K562 (cell line): ENCODE measurements at regions not wholly inside any gene's neighbourhood (a gene's known extent, or its start where the extent isn't known, plus 50 kb on each side); places are given as distances from the start of the nearest gene placed in this dataset.

Source experiments
- ATAC-seq: fragments of 200-7000 bp; cut with Tn5 transposase; 3 replicates; pipeline ENCODE4 v1.9.1; 2020; ENCODE audit warnings: moderate library complexity
- BruUV-seq: library from RNA; stranded (reverse); fragments of 400-500 nt; replicated peaks from 2 replicates; lab custom pipeline; 2021; lab: Mats Ljungman, UMichigan
- CTCF ChIA-PET: fragments of 300-600 bp; formaldehyde crosslinking; extraction: SDS; loops from one replicate; lab custom pipeline; 2021; ENCODE audit warnings: low intra/inter-chr PET ratio; lab: Yijun Ruan, JAX
- POLR2A ChIA-PET: fragments of 300-600, 350-650 bp; sonication (Branson Sonifier 250); formaldehyde crosslinking; extraction: SDS; loops from one replicate; lab custom pipeline; 2021; ENCODE audit warnings: antibody characterized with exemption, inconsistent platforms; lab: Yijun Ruan, JAX
- DNase-seq, 4 experiments: peaks; one replicate each; pipeline versions ENCODE4 v3.0.0 to v3.0.0-alpha.2; 2011 to 2018; ENCODE audit warnings: low spot score in 3 of 4, mixed read lengths in 3 of 4; ENCODE audit errors: extremely low read depth in 1 of 4
- FAIRE-seq: peaks from 2 replicates; lab custom pipeline; 2011; peaks lifted over from hg19 to GRCh38; lab: Jason Lieb, UNC
- H2AFZ ChIP-seq: 2 replicates; pipeline ENCODE4 v1.6.0; 2011; ENCODE audit warnings: low read depth, low read length, control low read depth, inconsistent platforms
- H3K27ac ChIP-seq: fragments of 200-600 bp; 3 replicates; pipeline ENCODE4 v1.8.0; 2011; ENCODE audit warnings: low read depth, mild to moderate bottlenecking, control low read depth, inconsistent platforms, low read length, moderate library complexity, mixed read lengths; ENCODE audit errors: extremely low read depth
- H3K27me3 ChIP-seq, 2 experiments: fragments of 300-600 bp in 1 of 2; 2 replicates in 1 of 2; 3 replicates in 1 of 2; pipeline versions ENCODE4 v1.6.0 to v1.8.0; 2011; ENCODE audit warnings: inconsistent platforms in 2 of 2, low read length in 2 of 2, mild to moderate bottlenecking in 1 of 2, mixed read lengths in 1 of 2, moderate library complexity in 1 of 2; ENCODE audit not compliant: control insufficient read depth in 2 of 2, insufficient read depth in 2 of 2
- H3K36me3 ChIP-seq: fragments of 300-600 bp; 3 replicates; pipeline ENCODE4 v1.8.0; 2011; ENCODE audit warnings: mild to moderate bottlenecking, low read length, inconsistent platforms; ENCODE audit not compliant: control insufficient read depth, insufficient read depth
- H3K4me1 ChIP-seq, 2 experiments: fragments of 200-600 bp in 1 of 2; replicated peaks in 1 of 2; 2 replicates in 1 of 2; 3 replicates in 1 of 2; pipeline versions ENCODE4 v1.5.1 to v1.8.0; 2011; ENCODE audit warnings: inconsistent platforms in 2 of 2, low read length in 2 of 2, mild to moderate bottlenecking in 1 of 2, mixed read lengths in 1 of 2, moderate library complexity in 1 of 2; ENCODE audit not compliant: control insufficient read depth in 2 of 2, insufficient read depth in 2 of 2
- H3K4me2 ChIP-seq: 2 replicates; pipeline ENCODE4 v1.6.1; 2011; ENCODE audit warnings: low read length, control low read depth, inconsistent platforms, mixed read lengths; ENCODE audit not compliant: insufficient read depth
- H3K4me3 ChIP-seq: fragments of 200-600 bp; sonication (generic), shearing (Covaris generic); 2 replicates; pipeline ENCODE4 v1.5.1; 2016; ENCODE audit warnings: control low read depth, inconsistent platforms
- H3K79me2 ChIP-seq: fragments of 200-600 bp; 3 replicates; pipeline ENCODE4 v1.8.0; 2011; ENCODE audit warnings: low read length, inconsistent platforms; ENCODE audit not compliant: control insufficient read depth, insufficient read depth
- H3K9ac ChIP-seq, 2 experiments: 2 replicates each; pipeline versions ENCODE4 v1.6.0 to v1.6.1; 2011; ENCODE audit warnings: low read depth in 2 of 2, low read length in 2 of 2, control low read depth in 1 of 2, inconsistent platforms in 1 of 2, mild to moderate bottlenecking in 1 of 2, mixed read lengths in 1 of 2; ENCODE audit not compliant: insufficient read depth in 1 of 2
- H3K9me1 ChIP-seq: one replicate; pipeline ENCODE4 v1.6.0; 2011; ENCODE audit warnings: inconsistent platforms, mild to moderate bottlenecking, low read length, moderate library complexity; ENCODE audit not compliant: control insufficient read depth, insufficient read depth
- H3K9me3 ChIP-seq: replicated peaks from 2 replicates; pipeline ENCODE4 v1.5.1; 2011; ENCODE audit warnings: low read depth, low read length, inconsistent platforms; ENCODE audit not compliant: control insufficient read depth, insufficient read depth
- H4K20me1 ChIP-seq: replicated peaks from 2 replicates; pipeline ENCODE4 v1.6.1; 2011; ENCODE audit warnings: low read length, inconsistent platforms, mixed read lengths; ENCODE audit not compliant: control insufficient read depth, insufficient read depth
- ARHGAP35 ChIP-seq: fragments of 450-650 bp; IDR thresholded peaks from 2 replicates; pipeline ENCODE4 v1.6.1; 2018; ENCODE audit not compliant: partially characterized antibody
- FUS ChIP-seq: fragments of 200-400 bp; formaldehyde crosslinking; optimal IDR thresholded peaks from 2 replicates; pipeline ENCODE3; 2017; ENCODE audit warnings: low read depth, low read length
- HNRNPH1 ChIP-seq: fragments of 200-400 bp; formaldehyde crosslinking; optimal IDR thresholded peaks from 2 replicates; pipeline ENCODE3; 2017; ENCODE audit warnings: low read depth, mild to moderate bottlenecking, low read length, moderate library complexity
- MAFK ChIP-seq: IDR thresholded peaks from 2 replicates; pipeline ENCODE4 v1.6.1; 2011; ENCODE audit warnings: low read length, improper control_type of control experiment
- MTA3 ChIP-seq: fragments of 450-650 bp; formaldehyde crosslinking; IDR thresholded peaks from 2 replicates; pipeline ENCODE4 v1.6.1; 2017; ENCODE audit warnings: mild to moderate bottlenecking, borderline replicate concordance
- RBM34 ChIP-seq: fragments of 200-400 bp; formaldehyde crosslinking; IDR thresholded peaks from 2 replicates; pipeline ENCODE4 v1.6.1; 2018; ENCODE audit warnings: low read length, borderline replicate concordance; ENCODE audit not compliant: insufficient read depth
- ZNF174 ChIP-seq: fragments of 250-450 bp; sonication (Bioruptor Pico); IDR thresholded peaks from 2 replicates; pipeline ENCODE4 v1.4.0; 2020; ENCODE audit warnings: mild to moderate bottlenecking
- ZNF444 ChIP-seq: fragments of 250-450 bp; sonication (Bioruptor Pico); IDR thresholded peaks from 2 replicates; pipeline ENCODE4 v1.4.0; 2020; ENCODE audit warnings: mild to moderate bottlenecking, moderate library complexity
- ZNF445 ChIP-seq: fragments of 250-450 bp; sonication (Bioruptor Pico); IDR thresholded peaks from 2 replicates; pipeline ENCODE4 v1.4.0; 2020; ENCODE audit warnings: low read depth, mild to moderate bottlenecking, moderate library complexity
- ZZZ3 ChIP-seq: fragments of 450-650 bp; IDR thresholded peaks from 2 replicates; pipeline ENCODE4 v1.6.1; 2016; ENCODE audit warnings: antibody characterized with exemption, mild to moderate bottlenecking, moderate library complexity
- WGBS: fragments of 100-300 bp; shearing (Covaris generic); methylation state at CpG from one replicate; pipeline ENCODE4 v1.1.6; 2016; ENCODE audit warnings: low coverage, mixed read lengths; ENCODE audit not compliant: insufficient coverage; ENCODE audit errors: missing lambda C conversion rate; 5-methylcytosine and 5-hydroxymethylcytosine counted together
- in situ Hi-C: fragments of 300-500 bp; cut with MboI; formaldehyde crosslinking; loops from 4 replicates; pipeline ENCODE4 v1.15.0; 2018; ENCODE audit warnings: inconsistent platforms, mixed read lengths
- intact Hi-C: fragments of 100-400 bp; cut with micrococcal nuclease; formaldehyde crosslinking; loops from 2 replicates; pipeline ENCODE4 v1.14.2; 2022
- TF ChIP-seq, protein P1 (sequence below): fragments of 250-450 bp; sonication (Bioruptor Pico); IDR thresholded peaks from 2 replicates; pipeline ENCODE4 v1.8.0; 2022; ENCODE audit warnings: moderate library complexity, mild to moderate bottlenecking, inconsistent platforms
- TF ChIP-seq, protein P2 (sequence below): fragments of 250-450 bp; sonication (Bioruptor Pico); IDR thresholded peaks from 2 replicates; pipeline ENCODE4 v1.8.0; 2022; ENCODE audit warnings: moderate library complexity, mild to moderate bottlenecking, inconsistent platforms

DNA sequence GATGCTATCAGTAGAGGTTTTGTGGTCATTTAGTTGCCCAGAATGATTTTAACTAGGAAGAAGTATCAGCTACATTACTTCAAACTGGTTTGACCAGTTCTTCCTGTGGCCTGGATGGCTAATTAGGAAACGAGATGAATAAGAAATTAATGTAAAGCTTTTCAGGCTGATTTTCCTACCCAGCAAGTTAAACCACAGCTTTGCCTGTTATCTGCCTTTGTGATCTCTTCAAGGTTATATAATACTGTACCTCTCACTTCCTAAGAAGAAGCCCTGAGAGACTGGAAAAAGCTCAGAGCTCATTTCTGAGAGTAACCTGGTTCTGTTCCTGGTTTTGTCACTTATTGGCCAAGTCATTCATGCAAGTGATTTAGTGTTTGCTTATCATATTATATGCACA lies 782.2 kb upstream of the GOLIM4 start:
- no peaks in the 10 kb centered on the region for H3K36me3 ChIP-seq
- WGBS, result 0% methylated on average over 1 of the region's 1 CpG
- no peak overlapping the region for H3K27ac ChIP-seq
- TF ChIP-seq HNRNPH1 (no peak), ZZZ3 (no peak), MTA3 (no peak)
- H3K4me1 ChIP-seq, result no peaks in the 10 kb centered on the region
- no TSS peak for BruUV-seq
- intact Hi-C loops, result no loop called here
- no peak for DNase-seq
- H3K79me2 ChIP-seq, result no peaks in the 10 kb centered on the region
- ATAC-seq, result no peak
- H2AFZ ChIP-seq, result no peak overlapping the region
- ChIA-PET CTCF (no interaction called here), POLR2A (no interaction called here)
- no peaks in the 10 kb centered on the region for H3K9me3 ChIP-seq
- no peak overlapping the region for H3K4me3 ChIP-seq
- no peak for FAIRE-seq
- no peak overlapping the region for H3K9ac ChIP-seq
- H4K20me1 ChIP-seq, result no peaks in the 10 kb centered on the region
- H3K27me3 ChIP-seq, result no peaks in the 10 kb centered on the region
- no peaks in the 10 kb centered on the region for H3K9me1 ChIP-seq
- no peak overlapping the region for H3K4me2 ChIP-seq
- in situ Hi-C loops, result no loop called here

DNA sequence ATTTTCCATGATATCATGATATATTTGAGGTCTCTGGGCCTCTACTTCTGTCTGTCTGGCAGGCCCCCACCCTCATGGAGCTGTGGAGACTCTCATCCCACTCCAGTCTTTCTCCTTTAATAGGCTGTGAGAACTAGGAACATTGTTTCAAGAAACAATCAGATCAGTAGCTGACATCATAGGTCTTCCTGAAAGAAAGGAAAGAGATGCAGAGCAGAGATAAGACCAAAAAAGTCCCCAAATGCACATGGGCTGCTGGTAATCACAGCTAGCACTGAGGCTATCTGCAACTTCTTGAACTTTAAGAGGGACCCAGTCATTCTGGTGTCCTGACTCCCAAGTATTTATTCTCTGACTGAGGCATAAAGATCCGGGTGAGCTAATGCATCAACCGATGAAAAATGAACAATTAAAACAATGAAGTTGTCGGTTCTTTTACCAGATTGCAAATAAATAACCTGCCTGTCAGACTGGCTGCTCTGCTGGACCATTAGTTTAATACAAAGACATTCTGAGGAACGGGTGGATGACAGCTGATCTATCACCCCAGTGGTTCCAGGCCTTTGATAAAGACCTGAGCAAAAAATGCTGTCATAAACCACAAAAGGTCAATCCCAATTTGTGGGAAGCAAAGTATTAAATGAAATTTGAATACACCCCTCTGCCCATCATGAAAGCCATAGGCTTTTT lies 780.8 kb upstream of the GOLIM4 start:
- BruUV-seq, result no TSS peak
- POLR2A ChIA-PET, result no interaction called here

More for the DNA sequence above, 780.8 kb upstream of the GOLIM4 start:
- H3K36me3 ChIP-seq, result no peaks in the 10 kb centered on the region
- no peaks in the 10 kb centered on the region for H4K20me1 ChIP-seq
- no peak overlapping the region for H2AFZ ChIP-seq
- no peaks in the 10 kb centered on the region for H3K79me2 ChIP-seq
- H3K9ac ChIP-seq, result no peak overlapping the region
- TF ChIP-seq ZNF174 (CRISPR knock-in tag) (no peak), ZNF445 (CRISPR knock-in tag) (no peak), MAFK (no peak), ZNF444 (no peak), FUS (no peak), ARHGAP35 (no peak), RBM34 (no peak)
- TF ChIP-seq, protein P1, sequence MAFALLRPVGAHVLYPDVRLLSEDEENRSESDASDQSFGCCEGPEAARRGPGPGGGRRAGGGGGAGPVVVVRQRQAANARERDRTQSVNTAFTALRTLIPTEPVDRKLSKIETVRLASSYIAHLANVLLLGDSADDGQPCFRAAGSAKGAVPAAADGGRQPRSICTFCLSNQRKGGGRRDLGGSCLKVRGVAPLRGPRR, result no peak
- TF ChIP-seq, protein P2, sequence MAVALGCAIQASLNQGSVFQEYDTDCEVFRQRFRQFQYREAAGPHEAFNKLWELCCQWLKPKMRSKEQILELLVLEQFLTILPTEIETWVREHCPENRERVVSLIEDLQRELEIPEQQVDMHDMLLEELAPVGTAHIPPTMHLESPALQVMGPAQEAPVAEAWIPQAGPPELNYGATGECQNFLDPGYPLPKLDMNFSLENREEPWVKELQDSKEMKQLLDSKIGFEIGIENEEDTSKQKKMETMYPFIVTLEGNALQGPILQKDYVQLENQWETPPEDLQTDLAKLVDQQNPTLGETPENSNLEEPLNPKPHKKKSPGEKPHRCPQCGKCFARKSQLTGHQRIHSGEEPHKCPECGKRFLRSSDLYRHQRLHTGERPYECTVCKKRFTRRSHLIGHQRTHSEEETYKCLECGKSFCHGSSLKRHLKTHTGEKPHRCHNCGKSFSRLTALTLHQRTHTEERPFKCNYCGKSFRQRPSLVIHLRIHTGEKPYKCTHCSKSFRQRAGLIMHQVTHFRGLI, result no peak
- TF ChIP-seq, all 486 proteins: peak for 0
- Histone ChIP-seq H3K27ac (no peak overlapping the region), H3K4me3 (no peak overlapping the region), H3K9me3 (no peaks in the 10 kb centered on the region), H3K9me1 (no peaks in the 10 kb centered on the region), H3K4me1 (no peaks in the 10 kb centered on the region), H3K27me3 (no peaks in the 10 kb centered on the region), H3K4me2 (no peak overlapping the region)
- CTCF ChIA-PET, result no interaction called here
- intact Hi-C loops (no loop called here), in situ Hi-C loops (no loop called here)
- ATAC-seq (no peak), FAIRE-seq (no peak), DNase-seq (no peak)
- WGBS, result 3% methylated on average over 4 of the region's 4 CpGs
